ENCODE measurements at regions not wholly inside any gene's neighbourhood (a gene's known extent, or its start where the extent isn't known, plus 50 kb on each side); places are given as distances from the start of the nearest gene placed in this dataset.

DNA sequence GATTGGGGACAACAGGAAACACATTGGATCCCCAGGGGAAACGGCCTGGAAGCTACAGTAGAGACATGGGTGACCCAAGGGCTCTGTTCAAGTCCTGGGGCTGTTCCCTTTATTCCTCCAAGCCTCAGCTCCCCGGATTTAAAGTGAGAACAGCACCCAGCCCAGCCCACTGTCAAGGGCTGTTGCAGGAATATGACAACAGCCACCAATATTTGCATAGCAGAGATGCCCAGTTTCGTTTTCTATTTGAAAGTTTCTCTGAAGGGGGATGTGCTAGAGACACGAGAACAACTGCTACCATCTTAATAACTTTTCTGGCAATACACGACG is 81.1 kb upstream of the WNT7B start:
- Histone ChIP-seq H3K4ac (ENCODE audit: low read depth, low read length) (peak overlapping the region; percentile 27; the same call in 1 of the 2 replicates), H3K14ac (replicated peaks; ENCODE audit: low read depth, low read length) (0 out of 2 replicates have a peak overlapping the region, but pooled peaks have one; percentile 16), H2BK5ac (ENCODE audit: low read depth, low read length, poor library complexity, severe bottlenecking) (no peak overlapping the region), H4K91ac (ENCODE audit: insufficient read depth, low read depth, low read length) (no peak overlapping the region), H3K4me3 (ENCODE audit: insufficient read depth, low read depth, low read length) (no peak overlapping the region), H3K18ac (ENCODE audit: low read depth, low read length) (no peak overlapping the region), H3K27ac (ENCODE audit: insufficient read depth, low read length) (0 out of 2 replicates have a peak overlapping the region, but pooled peaks have one; percentile 14), H3K9ac (ENCODE audit: low read depth, low read length) (no peak overlapping the region; the same call in 1 of the 2 replicates), H3K23ac (ENCODE audit: low read depth, low read length) (no peak overlapping the region), H3K4me2 (ENCODE audit: low read depth, low read length) (peak overlapping the region; percentile 76), H3K56ac (ENCODE audit: extremely low read depth, insufficient read depth, low read length) (no peak overlapping the region), H2BK120ac (ENCODE audit: low read depth, low read length) (no peak overlapping the region), H2BK20ac (ENCODE audit: low read depth, low read length) (no peak overlapping the region), H3K4me1 (ENCODE audit: control insufficient read depth, insufficient read depth, low read length) (peaks cover 15% of the 10 kb centered on the region), H2AK5ac (ENCODE audit: low read depth, low read length) (peak overlapping the region; percentile 16; the same call in 1 of the 2 replicates), H2BK15ac (ENCODE audit: low read depth, low read length) (no peak overlapping the region), H4K5ac (ENCODE audit: low read depth, low read length) (no peak overlapping the region), H4K8ac (ENCODE audit: low read depth in 2 of 2, low read length in 2 of 2) (peak overlapping the region in 1 of 2 experiments; percentile 4; a peak in 1 of 4 replicates), H2AK9ac (replicated peaks; ENCODE audit: low read depth, low read length, poor library complexity) (no peak overlapping the region), H3K27me3 (ENCODE audit: control insufficient read depth, insufficient read depth, low read length) (no peaks in the 10 kb centered on the region), H3K79me1 (ENCODE audit: low read depth in 1 of 2, low read length in 2 of 2) (peaks cover 33 to 67% of the 10 kb centered on the region in 2 experiments), H3K9me3 (ENCODE audit: control insufficient read depth, insufficient read depth, low read length) (no peaks in the 10 kb centered on the region), H3K36me3 (ENCODE audit: control insufficient read depth, insufficient read depth, low read length) (peaks cover 5% of the 10 kb centered on the region; the same call in 1 of the 2 replicates), H2AFZ (replicated peaks; ENCODE audit: low read length, poor library complexity) (no peak overlapping the region), H4K20me1 (ENCODE audit: insufficient read depth, low read length) (no peaks in the 10 kb centered on the region), H3K9me1 (ENCODE audit: insufficient read depth, low read length) (peaks cover 4% of the 10 kb centered on the region; the same call in 1 of the 2 replicates)
- dilution Hi-C loops (cut with HindIII; ENCODE audit: low sequenced_read_pairs, unreplicated experiment): no loop called here
- POLR2A ChIA-PET (ENCODE audit: unreplicated experiment): no interaction called here
- no peak for ATAC-seq (ENCODE audit: low read depth)
- DNase-seq: no peak
- in situ Hi-C loops (cut with MboI; ENCODE audit: low sequenced_read_pairs): no loop called here
- intact Hi-C loops (cut with micrococcal nuclease): no loop called here
- WGBS, 2 experiments (ENCODE audit: extremely low coverage in 2 of 2, insufficient read length in 1 of 2): no CpG with 5 or more reads among the region's 6 CpGs
- BruUV-seq (replicated peaks): no TSS peak
- TF ChIP-seq SMC3 (IDR thresholded peaks at IDR 0.05; ENCODE audit: low read depth, low read length) (no peak), MXI1 (IDR thresholded peaks at IDR 0.05; ENCODE audit: borderline replicate concordance, low read depth, low read length) (no peak), BHLHE40 (IDR thresholded peaks at IDR 0.05; ENCODE audit: low read depth, low read length) (no peak), MAFK (IDR thresholded peaks at IDR 0.05; ENCODE audit: low read depth, low read length) (no peak), CHD1 (IDR thresholded peaks at IDR 0.05; ENCODE audit: low read depth, low read length) (no peak), NFE2L2 (IDR thresholded peaks at IDR 0.05; ENCODE audit: low read depth, low read length) (no peak), MAZ (IDR thresholded peaks at IDR 0.05; ENCODE audit: borderline replicate concordance, low read depth, low read length) (no peak), RAD21 (IDR thresholded peaks at IDR 0.05; ENCODE audit: low read length) (no peak), RFX5 (IDR thresholded peaks at IDR 0.05; ENCODE audit: low read depth, low read length) (no peak), CEBPB (IDR thresholded peaks at IDR 0.05; ENCODE audit: low read depth, low read length) (no peak)
- TF ChIP-seq, protein P1, sequence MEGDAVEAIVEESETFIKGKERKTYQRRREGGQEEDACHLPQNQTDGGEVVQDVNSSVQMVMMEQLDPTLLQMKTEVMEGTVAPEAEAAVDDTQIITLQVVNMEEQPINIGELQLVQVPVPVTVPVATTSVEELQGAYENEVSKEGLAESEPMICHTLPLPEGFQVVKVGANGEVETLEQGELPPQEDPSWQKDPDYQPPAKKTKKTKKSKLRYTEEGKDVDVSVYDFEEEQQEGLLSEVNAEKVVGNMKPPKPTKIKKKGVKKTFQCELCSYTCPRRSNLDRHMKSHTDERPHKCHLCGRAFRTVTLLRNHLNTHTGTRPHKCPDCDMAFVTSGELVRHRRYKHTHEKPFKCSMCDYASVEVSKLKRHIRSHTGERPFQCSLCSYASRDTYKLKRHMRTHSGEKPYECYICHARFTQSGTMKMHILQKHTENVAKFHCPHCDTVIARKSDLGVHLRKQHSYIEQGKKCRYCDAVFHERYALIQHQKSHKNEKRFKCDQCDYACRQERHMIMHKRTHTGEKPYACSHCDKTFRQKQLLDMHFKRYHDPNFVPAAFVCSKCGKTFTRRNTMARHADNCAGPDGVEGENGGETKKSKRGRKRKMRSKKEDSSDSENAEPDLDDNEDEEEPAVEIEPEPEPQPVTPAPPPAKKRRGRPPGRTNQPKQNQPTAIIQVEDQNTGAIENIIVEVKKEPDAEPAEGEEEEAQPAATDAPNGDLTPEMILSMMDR (conservative IDR thresholded peaks at IDR 0.05; ENCODE audit: low read depth, low read length): no peak
- CTCF ChIA-PET: interaction anchor here (0.5 kb wide), 1 partner anchor 602 kb away, joined by 4 read pairs; no protein-coding TSS in a partner anchor

Data from IMR-90 (cell line).